HG03558 (cell line): ENCODE measurements at regions not wholly inside any gene's neighbourhood (a gene's known extent, or its start where the extent isn't known, plus 50 kb on each side); places are given as distances from the start of the nearest gene placed in this dataset.
A peak's percentile ranks its signal among the peaks of the same experiment; 100 is the strongest.

Experiments used
- ATAC-seq: cut with Tn5 transposase; IDR thresholded peaks from one replicate; pipeline ENCODE4 v1.9.1; 2021; ENCODE audit warnings: moderate number of reproducible peaks; ENCODE audit not compliant: unreplicated experiment; ENCODE audit errors: extremely low read depth

GRCh38 chr10:83952314-83952713, 187.0 kb upstream of the GHITM start:
- ATAC-seq = no peak

GRCh38 chr10:83953589-83953988, 185.7 kb upstream of the GHITM start:
- no peak for ATAC-seq

- ATAC-seq = no peak
These were observed 185.0 kb upstream of the GHITM start for GRCh38 chr10:83954193-83954799.

GRCh38 chr10:83955406-83955805, 183.9 kb upstream of the GHITM start:
- ATAC-seq = no peak

- no peak for ATAC-seq
These were observed 182.0 kb upstream of the GHITM start for GRCh38 chr10:83957168-83957947.

- no peak for ATAC-seq
These were observed 180.0 kb upstream of the GHITM start for GRCh38 chr10:83959328-83959727.

- no peak for ATAC-seq
These were observed 179.2 kb upstream of the GHITM start for GRCh38 chr10:83960125-83960524.

- ATAC-seq = no peak
These were observed 177.7 kb upstream of the GHITM start for GRCh38 chr10:83961620-83962019.

- no peak for ATAC-seq
These were observed 175.9 kb upstream of the GHITM start for GRCh38 chr10:83963446-83963845.

- ATAC-seq = no peak
These were observed 173.8 kb upstream of the GHITM start for GRCh38 chr10:83965473-83965872.

GRCh38 chr10:83968052-83968451, 171.3 kb upstream of the GHITM start:
- ATAC-seq = no peak

GRCh38 chr10:83978681-83979383, 160.5 kb upstream of the GHITM start:
- ATAC-seq = no peak

GRCh38 chr10:83982812-83983211, 156.5 kb upstream of the GHITM start:
- ATAC-seq = no peak

- no peak for ATAC-seq
These were observed 155.6 kb upstream of the GHITM start for GRCh38 chr10:83983578-83984255.

GRCh38 chr10:83984256-83984640, 155.1 kb upstream of the GHITM start:
- no peak for ATAC-seq

- ATAC-seq = no peak
These were observed 152.5 kb upstream of the GHITM start for GRCh38 chr10:83986800-83987199.

GRCh38 chr10:83987216-83987615, 152.1 kb upstream of the GHITM start:
- no peak for ATAC-seq

GRCh38 chr10:83988435-83988834, 150.9 kb upstream of the GHITM start:
- ATAC-seq = no peak

GRCh38 chr10:83990126-83990525, 149.2 kb upstream of the GHITM start:
- peak; percentile 87 for ATAC-seq

GRCh38 chr10:83991986-83992753, 147.1 kb upstream of the GHITM start:
- no peak for ATAC-seq
